Karpas-422 (cell line): ENCODE measurements at regions not wholly inside any gene's neighbourhood (a gene's known extent, or its start where the extent isn't known, plus 50 kb on each side); places are given as distances from the start of the nearest gene placed in this dataset.
"Not testable (repeated sequence)": the region's sequence is repeated elsewhere in the genome, so short reads cannot be mapped to it uniquely, and the experiment has no call there.

ENCODE experiments used
- DNase-seq: peaks from one replicate; pipeline ENCODE4 v3.0.0-alpha.2; 2015
- H2AFZ ChIP-seq: fragments of 200-600 bp; sonication (generic); 2 replicates; pipeline ENCODE4 v1.6.1; 2014; ENCODE audit warnings: antibody characterized with exemption, low read length, mixed read lengths
- H3K27ac ChIP-seq: fragments of 200-600 bp; sonication (generic); 2 replicates; pipeline ENCODE4 v1.5.1; 2014; ENCODE audit warnings: mild to moderate bottlenecking, low read length, moderate library complexity
- H3K27me3 ChIP-seq: fragments of 200-600 bp; sonication (generic); 2 replicates; pipeline ENCODE4 v1.6.1; 2014; ENCODE audit warnings: low read length, mixed read lengths
- H3K36me3 ChIP-seq: fragments of 200-600 bp; sonication (generic); 2 replicates; pipeline ENCODE4 v1.6.1; 2014; ENCODE audit warnings: low read length, mixed read lengths; ENCODE audit not compliant: insufficient read depth
- H3K4me1 ChIP-seq: fragments of 200-600 bp; sonication (generic); 2 replicates; pipeline ENCODE4 v1.6.1; 2014; ENCODE audit warnings: mild to moderate bottlenecking, low read length, mixed read lengths
- H3K4me2 ChIP-seq: fragments of 200-600 bp; sonication (generic); 2 replicates; pipeline ENCODE4 v1.6.1; 2014; ENCODE audit warnings: low read length, low read depth, mild to moderate bottlenecking; ENCODE audit not compliant: poor library complexity, severe bottlenecking
- H3K4me3 ChIP-seq: fragments of 200-600 bp; sonication (generic); 2 replicates; pipeline ENCODE4 v1.5.1; 2014; ENCODE audit warnings: mild to moderate bottlenecking, antibody characterized with exemption, low read length, mixed read lengths
- H3K79me2 ChIP-seq: fragments of 200-600 bp; sonication (generic); 2 replicates; pipeline ENCODE4 v1.6.1; 2014; ENCODE audit warnings: mild to moderate bottlenecking, low read length, mixed read lengths
- H3K9ac ChIP-seq: fragments of 200-600 bp; sonication (generic); 2 replicates; pipeline ENCODE4 v1.6.0; 2014; ENCODE audit warnings: low read length
- H3K9me2 ChIP-seq: fragments of 200-600 bp; sonication (generic), shearing (Covaris generic); replicated peaks from 2 replicates; pipeline ENCODE4 v1.6.0; 2014; ENCODE audit warnings: mild to moderate bottlenecking, low read length, moderate library complexity; ENCODE audit not compliant: insufficient read depth
- H3K9me3 ChIP-seq: fragments of 300-700, 200-600 bp; sonication (generic); 2 replicates; pipeline ENCODE4 v1.6.1; 2014; ENCODE audit warnings: low read length, mixed read lengths
- H4K20me1 ChIP-seq: fragments of 200-600 bp; sonication (generic); 2 replicates; pipeline ENCODE4 v1.6.1; 2014; ENCODE audit warnings: mild to moderate bottlenecking, antibody characterized with exemption, low read length, low read depth; ENCODE audit not compliant: insufficient read depth

- no peak overlapping the region for H2AFZ ChIP-seq
- no peaks in the 10 kb centered on the region for H3K4me1 ChIP-seq
Measured at GRCh38 chr1:224544346-224545110, 71.6 kb upstream of the CNIH3 start.

DNA sequence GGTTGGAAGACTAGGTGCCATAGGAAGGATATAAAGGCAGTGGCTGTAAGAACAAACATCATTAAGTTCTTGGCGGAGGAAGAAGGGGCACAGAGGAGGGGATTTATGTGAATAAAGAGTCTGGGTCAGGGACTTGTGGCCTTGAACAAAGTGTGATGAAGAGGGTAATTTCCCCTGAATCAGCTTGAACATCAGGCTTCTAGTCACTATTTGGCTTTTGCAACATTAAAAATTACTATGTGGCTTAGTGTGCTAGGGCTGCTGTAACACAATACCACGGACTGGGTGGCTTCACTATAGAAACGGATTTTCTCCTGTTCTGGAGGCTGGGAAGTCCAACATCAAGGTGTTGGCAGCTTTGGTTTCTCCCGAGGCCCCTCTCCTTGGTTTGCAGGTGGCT is 70.5 kb upstream of the CNIH3 start:
- Histone ChIP-seq H3K27ac (no peak overlapping the region), H3K4me3 (no peak overlapping the region)

More at GRCh38 chr1:224544346-224545110, 71.6 kb upstream of the CNIH3 start:
- Histone ChIP-seq H4K20me1 (no peaks in the 10 kb centered on the region), H3K27me3 (0 out of 2 replicates have a peak, but pooled peaks cover 3% of the 10 kb centered on the region), H3K27ac (no peak overlapping the region), H3K4me3 (no peak overlapping the region), H3K4me2 (no peak overlapping the region), H3K9me3 (no peaks in the 10 kb centered on the region), H3K36me3 (no peaks in the 10 kb centered on the region), H3K9ac (no peak overlapping the region), H3K79me2 (no peaks in the 10 kb centered on the region), H3K9me2 (no peaks in the 10 kb centered on the region)
- DNase-seq = no peak

DNA sequence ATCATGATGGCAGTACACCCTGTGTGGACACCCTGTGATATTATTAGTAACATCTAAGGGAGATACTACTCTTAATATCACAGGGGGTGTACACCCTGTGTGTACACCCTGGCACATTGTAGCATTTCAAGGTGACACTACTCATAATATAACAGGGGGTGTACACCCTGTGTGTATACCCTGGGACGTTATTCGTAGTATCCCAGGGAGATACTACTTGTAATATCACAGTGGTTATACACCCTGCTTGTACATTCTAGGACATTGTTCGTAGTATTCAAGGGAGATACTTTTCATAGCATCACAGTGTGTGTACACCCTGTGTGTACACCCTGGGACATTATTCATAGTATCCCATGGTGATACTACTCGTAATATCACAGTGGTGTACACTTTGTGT is 67.4 kb upstream of the CNIH3 start:
- no peak overlapping the region for H3K9ac ChIP-seq
- H3K9me2 ChIP-seq = no peaks in the 10 kb centered on the region
- H3K9me3 ChIP-seq = no peaks in the 10 kb centered on the region
- H3K4me3 ChIP-seq = no peak overlapping the region
- H2AFZ ChIP-seq = no peak overlapping the region
- no peak overlapping the region for H3K27ac ChIP-seq
- no peaks in the 10 kb centered on the region for H3K79me2 ChIP-seq
- H4K20me1 ChIP-seq = 0 out of 2 replicates have a peak, but pooled peaks cover 3% of the 10 kb centered on the region
- H3K4me1 ChIP-seq = no peaks in the 10 kb centered on the region
- H3K36me3 ChIP-seq = no peaks in the 10 kb centered on the region
- no peak overlapping the region for H3K4me2 ChIP-seq
- no peak for DNase-seq
- H3K27me3 ChIP-seq = 0 out of 2 replicates have a peak, but pooled peaks cover 3% of the 10 kb centered on the region

More for the DNA sequence above, 70.5 kb upstream of the CNIH3 start:
- H3K36me3 ChIP-seq = no peaks in the 10 kb centered on the region
- DNase-seq = no peak
- no peak overlapping the region for H3K4me2 ChIP-seq
- no peak overlapping the region for H2AFZ ChIP-seq
- 0 out of 2 replicates have a peak, but pooled peaks cover 3% of the 10 kb centered on the region for H3K27me3 ChIP-seq
- H4K20me1 ChIP-seq = no peaks in the 10 kb centered on the region
- H3K9me2 ChIP-seq = no peaks in the 10 kb centered on the region
- H3K4me1 ChIP-seq = no peaks in the 10 kb centered on the region
- H3K9me3 ChIP-seq = no peaks in the 10 kb centered on the region
- no peak overlapping the region for H3K9ac ChIP-seq
- no peaks in the 10 kb centered on the region for H3K79me2 ChIP-seq

DNA sequence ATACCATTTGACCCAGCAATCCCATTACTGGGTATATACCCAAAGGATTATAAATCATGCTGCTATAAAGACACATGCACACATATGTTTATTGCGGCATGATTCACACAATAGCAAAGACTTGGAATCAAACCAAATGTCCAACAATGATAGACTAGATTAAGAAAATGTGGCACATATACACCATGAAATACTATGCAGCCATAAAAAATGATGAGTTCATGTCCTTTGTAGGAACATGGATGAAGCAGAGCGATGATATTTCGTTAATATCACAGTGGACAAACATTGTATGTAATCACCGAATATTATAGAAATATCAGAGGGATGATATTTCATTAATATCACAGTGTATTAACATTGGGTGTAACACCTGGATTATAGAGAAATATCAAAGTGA is 64.9 kb upstream of the CNIH3 start:
- not testable (repeated sequence) for H3K4me2 ChIP-seq, H3K9ac ChIP-seq, H3K4me1 ChIP-seq, H3K36me3 ChIP-seq, H3K79me2 ChIP-seq, H3K27ac ChIP-seq, DNase-seq, H3K9me2 ChIP-seq, H3K27me3 ChIP-seq, H4K20me1 ChIP-seq, H3K9me3 ChIP-seq, H3K4me3 ChIP-seq, H2AFZ ChIP-seq

- H3K27ac ChIP-seq = no peak overlapping the region
- H3K27me3 ChIP-seq = no peaks in the 10 kb centered on the region
Measured at GRCh38 chr1:224554056-224554455, 62.1 kb upstream of the CNIH3 start.

GRCh38 chr1:224554620-224555259 is 61.4 kb upstream of the CNIH3 start:
- DNase-seq = no peak
- H2AFZ ChIP-seq = no peak overlapping the region
- H3K36me3 ChIP-seq = no peaks in the 10 kb centered on the region
- no peaks in the 10 kb centered on the region for H3K27me3 ChIP-seq
- no peak overlapping the region for H3K9ac ChIP-seq
- 0 out of 2 replicates have a peak, but pooled peaks cover 3% of the 10 kb centered on the region for H4K20me1 ChIP-seq
- H3K4me2 ChIP-seq = no peak overlapping the region
- no peak overlapping the region for H3K27ac ChIP-seq
- no peaks in the 10 kb centered on the region for H3K79me2 ChIP-seq
- H3K4me3 ChIP-seq = no peak overlapping the region
- no peaks in the 10 kb centered on the region for H3K9me3 ChIP-seq
- no peaks in the 10 kb centered on the region for H3K9me2 ChIP-seq
- no peaks in the 10 kb centered on the region for H3K4me1 ChIP-seq

More at GRCh38 chr1:224554056-224554455, 62.1 kb upstream of the CNIH3 start:
- Histone ChIP-seq H3K4me3 (no peak overlapping the region), H3K9me3 (no peaks in the 10 kb centered on the region), H3K9me2 (no peaks in the 10 kb centered on the region), H4K20me1 (0 out of 2 replicates have a peak, but pooled peaks cover 3% of the 10 kb centered on the region), H3K79me2 (no peaks in the 10 kb centered on the region), H3K36me3 (no peaks in the 10 kb centered on the region), H2AFZ (no peak overlapping the region), H3K4me1 (no peaks in the 10 kb centered on the region), H3K9ac (no peak overlapping the region), H3K4me2 (no peak overlapping the region)
- no peak for DNase-seq

DNA sequence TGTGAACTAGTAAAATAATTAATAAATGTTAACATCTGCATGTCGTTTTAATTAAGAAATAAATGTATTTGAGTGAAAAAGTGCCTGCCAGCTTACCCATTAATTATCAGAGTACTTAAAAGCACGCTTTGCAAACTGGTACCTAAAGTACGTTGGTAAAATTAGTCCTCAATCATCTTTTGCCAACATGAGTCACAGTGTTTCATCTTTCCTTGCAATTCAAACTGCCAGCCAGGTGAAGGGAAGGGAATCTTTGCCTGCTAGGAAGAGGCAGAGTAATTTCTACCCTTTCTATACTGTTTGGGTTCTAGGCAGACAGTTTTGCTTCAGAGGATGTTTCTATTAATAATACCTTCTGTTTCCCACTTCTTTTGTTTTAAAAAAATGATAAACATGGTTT is 57.2 kb upstream of the CNIH3 start:
- Histone ChIP-seq H3K27ac (no peak overlapping the region), H2AFZ (no peak overlapping the region), H4K20me1 (no peaks in the 10 kb centered on the region), H3K4me2 (no peak overlapping the region), H3K9ac (no peak overlapping the region), H3K9me2 (no peaks in the 10 kb centered on the region), H3K27me3 (no peaks in the 10 kb centered on the region), H3K79me2 (no peaks in the 10 kb centered on the region), H3K4me3 (no peak overlapping the region), H3K4me1 (no peaks in the 10 kb centered on the region), H3K36me3 (no peaks in the 10 kb centered on the region), H3K9me3 (no peaks in the 10 kb centered on the region)
- DNase-seq = no peak

GRCh38 chr1:224559981-224560728 is 56.0 kb upstream of the CNIH3 start:
- H3K4me2 ChIP-seq = no peak overlapping the region
- no peaks in the 10 kb centered on the region for H3K9me2 ChIP-seq
- no peaks in the 10 kb centered on the region for H3K36me3 ChIP-seq
- H4K20me1 ChIP-seq = no peaks in the 10 kb centered on the region
- no peak overlapping the region for H3K27ac ChIP-seq
- H3K4me1 ChIP-seq = no peaks in the 10 kb centered on the region
- H3K9me3 ChIP-seq = no peaks in the 10 kb centered on the region
- no peak overlapping the region for H3K4me3 ChIP-seq
- H3K9ac ChIP-seq = no peak overlapping the region
- no peaks in the 10 kb centered on the region for H3K79me2 ChIP-seq
- H3K27me3 ChIP-seq = no peaks in the 10 kb centered on the region
- no peak overlapping the region for H2AFZ ChIP-seq
- DNase-seq = no peak
